Vagina (tissue), 2 donors: ENCODE measurements at regions not wholly inside any gene's neighbourhood (a gene's known extent, or its start where the extent isn't known, plus 50 kb on each side); places are given as distances from the start of the nearest gene placed in this dataset.

Source experiments
- DNase-seq, 2 donors: peaks; one replicate each; pipeline ENCODE4 v3.0.0-alpha.2; 2017; ENCODE audit errors: extremely low spot score in 2 of 2
- H3K27ac ChIP-seq: fragments of 200-600 bp; sonication (generic); one replicate; pipeline ENCODE4 v1.5.1; 2019
- H3K27me3 ChIP-seq: fragments of 200-600 bp; sonication (generic); one replicate; pipeline ENCODE4 v1.5.1; 2019
- H3K36me3 ChIP-seq, 2 donors: fragments of 200-600 bp; sonication (generic); one replicate each; pipeline ENCODE4 v1.5.1; 2017 to 2019
- H3K4me1 ChIP-seq: fragments of 200-600 bp; sonication (generic); one replicate; pipeline ENCODE4 v1.5.1; 2019
- H3K4me3 ChIP-seq, 2 donors: fragments of 200-600 bp; sonication (generic); 1 replicate in 1 of 2; 2 replicates in 1 of 2; pipeline ENCODE4 v1.5.1; 2016 to 2019
- H3K9me3 ChIP-seq: fragments of 200-600 bp; sonication (generic); one replicate; pipeline ENCODE4 v1.5.1; 2019
- CTCF ChIP-seq, 3 experiments: fragments of 450-650 bp in 2 of 3; fragments of 200-600 bp in 1 of 3; sonication (generic) in 1 of 3; IDR thresholded peaks; one replicate each; pipeline ENCODE4 v1.5.1; 2017 to 2019; ENCODE audit warnings: antibody characterized with exemption in 3 of 3, mild to moderate bottlenecking in 2 of 3, moderate library complexity in 2 of 3
- POLR2A ChIP-seq, 2 donors: fragments of 450-650 bp; IDR thresholded peaks; one replicate each; pipeline ENCODE4 v1.6.1; 2017; ENCODE audit warnings: antibody characterized with exemption in 2 of 2, mild to moderate bottlenecking in 2 of 2, moderate library complexity in 2 of 2
- POLR2AphosphoS5 ChIP-seq, 2 donors: sonication (generic); formaldehyde crosslinking; IDR thresholded peaks; one replicate each; pipeline ENCODE4 v1.9.0; 2017; ENCODE audit warnings: antibody characterized with exemption in 2 of 2, mild to moderate bottlenecking in 2 of 2, low read depth in 1 of 2; ENCODE audit not compliant: insufficient read depth in 1 of 2
- intact Hi-C: fragments of 100-400 bp; cut with DNase I; formaldehyde crosslinking; loops from one replicate; pipeline ENCODE4 v1.15.1; 2023

- Histone ChIP-seq H3K27me3 (no peaks in the 10 kb centered on the region), H3K27ac (no peak overlapping the region), H3K4me1 (no peaks in the 10 kb centered on the region), H3K36me3 (no peaks in the 10 kb centered on the region), H3K4me3 (no peak overlapping the region), H3K9me3 (no peaks in the 10 kb centered on the region)
- TF ChIP-seq POLR2A (IDR thresholded peaks at IDR 0.05) = no peak
- no peak for TF ChIP-seq CTCF (IDR thresholded peaks at IDR 0.05)
- no peak for TF ChIP-seq POLR2AphosphoS5 (IDR thresholded peaks at IDR 0.05; ENCODE audit: insufficient read depth in 1 of 2, low read depth in 1 of 2)
- intact Hi-C loops = no loop called here
- DNase-seq = no peak
These were observed 363.4 kb upstream of the ZNF608 start for GRCh38 chr5:125109816-125110215.

GRCh38 chr5:125112196-125112595, 365.8 kb upstream of the ZNF608 start:
- Histone ChIP-seq H3K27ac (no peak overlapping the region), H3K36me3 (no peaks in the 10 kb centered on the region), H3K4me3 (no peak overlapping the region), H3K4me1 (no peaks in the 10 kb centered on the region), H3K27me3 (no peaks in the 10 kb centered on the region), H3K9me3 (no peaks in the 10 kb centered on the region)
- DNase-seq = no peak
- intact Hi-C loops = no loop called here
- TF ChIP-seq POLR2A (IDR thresholded peaks at IDR 0.05) (no peak), POLR2AphosphoS5 (IDR thresholded peaks at IDR 0.05; ENCODE audit: insufficient read depth in 1 of 2, low read depth in 1 of 2) (no peak), CTCF (IDR thresholded peaks at IDR 0.05) (no peak)

- Histone ChIP-seq H3K4me3 (no peak overlapping the region), H3K27ac (no peak overlapping the region), H3K27me3 (no peaks in the 10 kb centered on the region), H3K4me1 (no peaks in the 10 kb centered on the region), H3K36me3 (no peaks in the 10 kb centered on the region), H3K9me3 (no peaks in the 10 kb centered on the region)
- intact Hi-C loops = no loop called here
- no peak for DNase-seq
- no peak for TF ChIP-seq POLR2AphosphoS5 (IDR thresholded peaks at IDR 0.05; ENCODE audit: insufficient read depth in 1 of 2, low read depth in 1 of 2)
- no peak for TF ChIP-seq POLR2A (IDR thresholded peaks at IDR 0.05)
- TF ChIP-seq CTCF (IDR thresholded peaks at IDR 0.05) = no peak
These were observed 366.9 kb upstream of the ZNF608 start for GRCh38 chr5:125113328-125113727.

GRCh38 chr5:125115195-125115525, 368.7 kb upstream of the ZNF608 start:
- Histone ChIP-seq H3K27ac (no peak overlapping the region), H3K9me3 (no peaks in the 10 kb centered on the region), H3K27me3 (no peaks in the 10 kb centered on the region), H3K36me3 (no peaks in the 10 kb centered on the region), H3K4me3 (no peak overlapping the region), H3K4me1 (no peaks in the 10 kb centered on the region)
- intact Hi-C loops = no loop called here
- TF ChIP-seq POLR2A (IDR thresholded peaks at IDR 0.05) (no peak), CTCF (IDR thresholded peaks at IDR 0.05) (no peak), POLR2AphosphoS5 (IDR thresholded peaks at IDR 0.05; ENCODE audit: insufficient read depth in 1 of 2, low read depth in 1 of 2) (no peak)
- no peak for DNase-seq

GRCh38 chr5:125117566-125117965, 371.1 kb upstream of the ZNF608 start:
- intact Hi-C loops = no loop called here
- no peak overlapping the region for H3K27ac ChIP-seq

More at GRCh38 chr5:125117566-125117965, 371.1 kb upstream of the ZNF608 start:
- H3K27me3 ChIP-seq = no peaks in the 10 kb centered on the region
- H3K4me1 ChIP-seq = no peaks in the 10 kb centered on the region
- H3K4me3 ChIP-seq = no peak overlapping the region
- no peaks in the 10 kb centered on the region for H3K9me3 ChIP-seq
- TF ChIP-seq POLR2A (IDR thresholded peaks at IDR 0.05) = no peak
- TF ChIP-seq POLR2AphosphoS5 (IDR thresholded peaks at IDR 0.05; ENCODE audit: insufficient read depth in 1 of 2, low read depth in 1 of 2) = no peak
- no peak for TF ChIP-seq CTCF (IDR thresholded peaks at IDR 0.05)
- DNase-seq = no peak
- H3K36me3 ChIP-seq = no peaks in the 10 kb centered on the region
